ENCODE measurements at regions not wholly inside any gene's neighbourhood (a gene's known extent, or its start where the extent isn't known, plus 50 kb on each side); places are given as distances from the start of the nearest gene placed in this dataset.

DNA sequence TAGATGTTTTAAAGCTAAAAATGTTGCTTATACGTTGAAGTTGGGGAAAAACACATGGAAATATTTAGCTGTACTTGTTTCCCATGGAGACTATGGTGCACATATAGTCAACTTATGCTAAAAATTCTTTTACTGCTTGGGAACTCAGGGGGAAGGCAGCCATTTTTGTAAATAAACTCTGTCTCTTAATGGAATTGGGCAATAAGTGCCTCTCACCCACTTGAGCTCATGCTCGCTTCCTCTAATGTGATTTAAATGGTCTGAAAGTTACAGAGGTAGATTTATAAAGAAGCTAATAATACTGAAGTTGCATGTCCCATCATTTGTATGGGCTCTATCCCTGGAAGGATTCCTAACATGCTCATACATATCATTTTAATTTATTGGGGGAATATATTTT lies 523.8 kb downstream of the RASEF start:
- POLR2A ChIA-PET, result no interaction called here
- Mint-ChIP-seq H3K9me3 (ENCODE audit: insufficient read depth) (no peaks in the 10 kb centered on the region), H3K4me3 (no peak overlapping the region), H3K27me3 (no peaks in the 10 kb centered on the region), H3K4me1 (no peaks in the 10 kb centered on the region), H3K27ac (no peak overlapping the region)
- H3K4me3 ChIP-seq (ENCODE audit: control extremely low read depth in 1 of 5, extremely low read depth in 1 of 5, insufficient read depth in 1 of 5, low read depth in 2 of 5, low read length in 4 of 5), result no peak overlapping the region
- DNase-seq, result no peak
- CTCF ChIA-PET, result interaction anchor here (1.1 kb wide), 1 partner anchor 68 kb away, joined by 3 read pairs; no protein-coding TSS in a partner anchor
- no peaks in the 10 kb centered on the region for H3K4me1 ChIP-seq (ENCODE audit: control insufficient read depth in 2 of 2, insufficient read depth in 2 of 2, low read length in 2 of 2)
- H3K36me3 ChIP-seq (replicated peaks in 1 of 2; ENCODE audit: control extremely low read depth in 1 of 2, control insufficient read depth in 1 of 2, extremely low read depth in 1 of 2, insufficient read depth in 2 of 2, low read length in 1 of 2), result no peaks in the 10 kb centered on the region
- no peak for ATAC-seq (ENCODE audit: low read depth)
- no peaks in the 10 kb centered on the region for H4K20me1 ChIP-seq (ENCODE audit: control insufficient read depth, insufficient read depth, low read length, poor library complexity, severe bottlenecking)
- no peak overlapping the region for H3K4me2 ChIP-seq (replicated peaks; ENCODE audit: low read depth, low read length, poor library complexity, severe bottlenecking)
- H3K9me3 ChIP-seq (ENCODE audit: control extremely low read depth in 1 of 3, control insufficient read depth in 2 of 3, insufficient read depth in 1 of 3, low read length in 2 of 3), result no peaks in the 10 kb centered on the region
- H3K79me2 ChIP-seq (ENCODE audit: control insufficient read depth, insufficient read depth, low read length), result no peaks in the 10 kb centered on the region
- no CpG with 5 or more reads among the region's 2 CpGs for WGBS (ENCODE audit: insufficient coverage)
- H3K9ac ChIP-seq (ENCODE audit: low read length), result no peak overlapping the region
- TF ChIP-seq EZH2 (IDR thresholded peaks at IDR 0.05; ENCODE audit: borderline replicate concordance, insufficient read depth, low read depth, low read length, poor library complexity, severe bottlenecking) (no peak), CTCF (IDR thresholded peaks at IDR 0.05) (no peak)
- H2AFZ ChIP-seq (ENCODE audit: insufficient read depth, low read depth, low read length, poor library complexity, severe bottlenecking), result no peak overlapping the region
- H3K27ac ChIP-seq (ENCODE audit: low read length in 2 of 2), result no peak overlapping the region
- intact Hi-C loops (cut with micrococcal nuclease), result no loop called here
- no peaks in the 10 kb centered on the region for H3K27me3 ChIP-seq (replicated peaks in 1 of 4; ENCODE audit: control extremely low read depth in 1 of 4, control insufficient read depth in 3 of 4, insufficient read depth in 4 of 4, low read length in 3 of 4)

DNA sequence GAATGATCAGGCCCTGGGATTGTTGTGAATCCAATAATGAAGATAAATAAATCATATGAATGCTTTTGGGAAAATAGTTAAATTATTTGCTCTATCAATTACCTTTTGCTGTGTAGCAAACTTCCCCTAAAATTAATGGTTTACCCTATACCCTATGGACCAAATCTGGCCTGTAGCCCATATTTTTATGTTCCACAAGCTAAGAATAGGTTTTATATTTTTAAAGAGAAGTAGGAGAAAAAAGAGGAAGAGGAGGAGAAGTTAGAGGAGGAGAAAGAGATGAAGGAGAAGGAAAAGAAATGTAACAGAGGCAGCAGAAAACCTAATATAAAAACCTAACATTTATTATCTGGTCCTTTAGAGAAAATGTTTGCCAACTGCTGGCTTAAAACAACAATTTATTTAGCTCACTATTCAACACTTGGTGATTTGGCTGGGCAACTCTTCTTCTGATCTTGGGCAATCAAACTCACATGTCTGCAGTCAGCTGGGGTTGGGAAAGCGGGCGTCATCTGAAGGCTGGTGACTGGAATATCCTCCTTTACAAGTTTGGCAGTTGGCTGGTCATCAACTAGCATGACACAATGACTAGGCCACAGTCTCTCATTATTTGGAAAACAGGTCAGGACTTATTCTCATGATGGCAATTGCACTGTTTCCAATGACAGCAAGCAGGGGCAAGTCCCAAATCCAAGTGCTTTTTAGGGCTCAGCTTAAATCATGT lies 522.9 kb downstream of the RASEF start:
- DNase-seq, result no peak
- WGBS (ENCODE audit: insufficient coverage), result 100% methylated on average over 2 of the region's 2 CpGs
- Mint-ChIP-seq H3K27me3 (no peaks in the 10 kb centered on the region), H3K4me1 (no peaks in the 10 kb centered on the region), H3K4me3 (no peak overlapping the region), H3K9me3 (ENCODE audit: insufficient read depth) (no peaks in the 10 kb centered on the region), H3K27ac (no peak overlapping the region)
- CTCF ChIA-PET, result interaction anchor here (1.1 kb wide), 1 partner anchor 67 kb away, joined by 3 read pairs; no protein-coding TSS in a partner anchor
- no peak for ATAC-seq (ENCODE audit: low read depth)
- Histone ChIP-seq H3K4me3 (ENCODE audit: control extremely low read depth in 1 of 5, extremely low read depth in 1 of 5, insufficient read depth in 1 of 5, low read depth in 2 of 5, low read length in 4 of 5) (no peak overlapping the region), H3K4me2 (replicated peaks; ENCODE audit: low read depth, low read length, poor library complexity, severe bottlenecking) (no peak overlapping the region), H3K79me2 (ENCODE audit: control insufficient read depth, insufficient read depth, low read length) (no peaks in the 10 kb centered on the region), H3K27me3 (replicated peaks in 1 of 4; ENCODE audit: control extremely low read depth in 1 of 4, control insufficient read depth in 3 of 4, insufficient read depth in 4 of 4, low read length in 3 of 4) (no peaks in the 10 kb centered on the region), H3K36me3 (replicated peaks in 1 of 2; ENCODE audit: control extremely low read depth in 1 of 2, control insufficient read depth in 1 of 2, extremely low read depth in 1 of 2, insufficient read depth in 2 of 2, low read length in 1 of 2) (no peaks in the 10 kb centered on the region), H2AFZ (ENCODE audit: insufficient read depth, low read depth, low read length, poor library complexity, severe bottlenecking) (no peak overlapping the region), H3K9me3 (ENCODE audit: control extremely low read depth in 1 of 3, control insufficient read depth in 2 of 3, insufficient read depth in 1 of 3, low read length in 2 of 3) (no peaks in the 10 kb centered on the region), H3K9ac (ENCODE audit: low read length) (no peak overlapping the region), H3K4me1 (ENCODE audit: control insufficient read depth in 2 of 2, insufficient read depth in 2 of 2, low read length in 2 of 2) (no peaks in the 10 kb centered on the region), H3K27ac (ENCODE audit: low read length in 2 of 2) (no peak overlapping the region), H4K20me1 (ENCODE audit: control insufficient read depth, insufficient read depth, low read length, poor library complexity, severe bottlenecking) (no peaks in the 10 kb centered on the region)
- POLR2A ChIA-PET, result no interaction called here
- TF ChIP-seq EZH2 (IDR thresholded peaks at IDR 0.05; ENCODE audit: borderline replicate concordance, insufficient read depth, low read depth, low read length, poor library complexity, severe bottlenecking) (no peak), CTCF (IDR thresholded peaks at IDR 0.05) (no peak)
- intact Hi-C loops (cut with micrococcal nuclease), result no loop called here
